UCSD-AML1 (cell line): ENCODE measurements at regions not wholly inside any gene's neighbourhood (a gene's known extent, or its start where the extent isn't known, plus 50 kb on each side); places are given as distances from the start of the nearest gene placed in this dataset.
"Not testable (repeated sequence)": the region's sequence is repeated elsewhere in the genome, so short reads cannot be mapped to it uniquely, and the experiment has no call there.

Experiments used
- DNase-seq: peaks from one replicate; lab custom pipeline; 2025; ENCODE audit not compliant: unreplicated experiment; lab: John Stamatoyannopoulos, UW

GRCh38 chr10:100661520-100661919, 83.9 kb upstream of the PAX2 start:
- no peak for DNase-seq

- DNase-seq = no peak
These were observed 83.3 kb upstream of the PAX2 start for GRCh38 chr10:100662067-100662466.

- DNase-seq = no peak
These were observed 80.8 kb upstream of the PAX2 start for GRCh38 chr10:100664316-100665149.

GRCh38 chr10:100666634-100667033, 78.7 kb upstream of the PAX2 start:
- not testable (repeated sequence) for DNase-seq

- no peak for DNase-seq
These were observed 75.8 kb upstream of the PAX2 start for GRCh38 chr10:100669616-100670015.

GRCh38 chr10:100670368-100670767, 75.0 kb upstream of the PAX2 start:
- DNase-seq = no peak

- DNase-seq = peak; percentile 42
These were observed 74.4 kb upstream of the PAX2 start for GRCh38 chr10:100670828-100671479.

GRCh38 chr10:100672199-100672598, 73.2 kb upstream of the PAX2 start:
- no peak for DNase-seq

GRCh38 chr10:100677290-100677945, 68.0 kb upstream of the PAX2 start:
- DNase-seq = no peak

GRCh38 chr10:100679327-100679726, 66.1 kb upstream of the PAX2 start:
- DNase-seq = no peak

GRCh38 chr10:100683004-100683403, 62.4 kb upstream of the PAX2 start:
- no peak for DNase-seq

- no peak for DNase-seq
These were observed 61.7 kb upstream of the PAX2 start for GRCh38 chr10:100683545-100684300.

GRCh38 chr10:100684688-100685235, 60.6 kb upstream of the PAX2 start:
- no peak for DNase-seq

- no peak for DNase-seq
These were observed 60.1 kb upstream of the PAX2 start for GRCh38 chr10:100685331-100685730.

- DNase-seq = no peak
These were observed 58.0 kb upstream of the PAX2 start for GRCh38 chr10:100687143-100688003.

- DNase-seq = no peak
These were observed 57.2 kb upstream of the PAX2 start for GRCh38 chr10:100688201-100688600.

GRCh38 chr10:100693821-100694220, 51.6 kb upstream of the PAX2 start:
- no peak for DNase-seq
